ENCODE measurements at regions not wholly inside any gene's neighbourhood (a gene's known extent, or its start where the extent isn't known, plus 50 kb on each side); places are given as distances from the start of the nearest gene placed in this dataset.

DNA sequence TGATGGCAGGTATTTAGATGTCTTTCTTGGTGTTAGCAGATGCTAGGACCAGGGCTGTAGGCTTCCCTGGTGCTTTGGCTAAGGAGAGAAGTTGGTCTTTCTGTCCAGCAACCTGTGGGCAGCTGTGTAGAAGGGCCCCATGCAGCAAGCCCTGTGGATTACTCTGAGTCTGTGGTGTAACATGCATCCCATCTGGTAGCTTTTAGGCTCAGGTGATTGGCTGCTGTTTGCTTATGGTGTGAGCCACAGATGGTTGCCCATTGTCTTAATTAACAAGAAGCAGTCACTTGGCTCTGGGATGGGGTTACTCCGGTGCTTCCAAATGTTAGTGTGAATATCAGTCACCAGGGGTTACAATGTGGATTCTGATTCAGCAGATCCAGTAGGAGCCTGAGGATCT is 368.6 kb upstream of the C2CD4B start:
- TF ChIP-seq, protein P1, sequence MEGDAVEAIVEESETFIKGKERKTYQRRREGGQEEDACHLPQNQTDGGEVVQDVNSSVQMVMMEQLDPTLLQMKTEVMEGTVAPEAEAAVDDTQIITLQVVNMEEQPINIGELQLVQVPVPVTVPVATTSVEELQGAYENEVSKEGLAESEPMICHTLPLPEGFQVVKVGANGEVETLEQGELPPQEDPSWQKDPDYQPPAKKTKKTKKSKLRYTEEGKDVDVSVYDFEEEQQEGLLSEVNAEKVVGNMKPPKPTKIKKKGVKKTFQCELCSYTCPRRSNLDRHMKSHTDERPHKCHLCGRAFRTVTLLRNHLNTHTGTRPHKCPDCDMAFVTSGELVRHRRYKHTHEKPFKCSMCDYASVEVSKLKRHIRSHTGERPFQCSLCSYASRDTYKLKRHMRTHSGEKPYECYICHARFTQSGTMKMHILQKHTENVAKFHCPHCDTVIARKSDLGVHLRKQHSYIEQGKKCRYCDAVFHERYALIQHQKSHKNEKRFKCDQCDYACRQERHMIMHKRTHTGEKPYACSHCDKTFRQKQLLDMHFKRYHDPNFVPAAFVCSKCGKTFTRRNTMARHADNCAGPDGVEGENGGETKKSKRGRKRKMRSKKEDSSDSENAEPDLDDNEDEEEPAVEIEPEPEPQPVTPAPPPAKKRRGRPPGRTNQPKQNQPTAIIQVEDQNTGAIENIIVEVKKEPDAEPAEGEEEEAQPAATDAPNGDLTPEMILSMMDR (IDR thresholded peaks at IDR 0.05; ENCODE audit: poor library complexity): no peak
- no peak for TF ChIP-seq EZH2phosphoT487 (IDR thresholded peaks at IDR 0.05; ENCODE audit: low read depth, severe bottlenecking, unreplicated experiment)
